HG03460 (cell line): ENCODE measurements at regions not wholly inside any gene's neighbourhood (a gene's known extent, or its start where the extent isn't known, plus 50 kb on each side); places are given as distances from the start of the nearest gene placed in this dataset.
"Not testable (repeated sequence)": the region's sequence is repeated elsewhere in the genome, so short reads cannot be mapped to it uniquely, and the experiment has no call there.

Experiments used
- ATAC-seq: cut with Tn5 transposase; IDR thresholded peaks from one replicate; pipeline ENCODE4 v1.9.1; 2021; ENCODE audit not compliant: unreplicated experiment

DNA sequence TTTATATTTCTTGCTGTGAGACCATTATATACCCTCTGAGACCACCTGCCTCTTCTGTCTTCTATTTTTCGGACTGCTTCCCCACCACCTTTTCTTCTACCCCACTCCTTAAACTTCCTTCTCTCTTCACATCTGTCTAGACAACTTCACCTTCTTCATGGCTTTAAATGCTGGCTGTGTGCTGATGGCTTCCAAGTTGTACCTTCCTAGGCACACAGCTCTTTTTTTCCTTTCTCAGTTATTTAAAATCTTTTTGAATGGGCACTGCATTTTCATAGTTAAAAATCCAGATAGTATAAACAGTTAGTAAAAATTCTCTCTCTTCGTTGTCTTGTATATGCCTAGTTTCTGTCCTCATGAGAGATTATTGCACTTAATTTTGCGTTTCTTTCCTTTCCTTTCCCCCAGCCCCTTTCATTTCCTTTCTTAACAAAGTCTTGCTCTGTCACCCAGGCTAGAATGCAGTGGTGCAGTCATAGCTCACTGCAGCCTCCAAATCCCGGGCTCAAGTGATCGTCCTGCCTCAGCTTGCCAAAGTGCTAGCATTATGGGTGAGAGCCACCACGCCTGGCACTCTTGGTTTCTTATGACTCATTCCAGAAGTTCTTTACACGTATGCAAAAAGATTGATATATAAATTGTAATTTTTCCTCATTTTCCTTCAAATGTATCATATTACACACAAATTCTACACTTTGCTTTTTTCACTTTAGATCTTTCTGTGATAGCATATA is 114.3 kb downstream of the NPIPB5 start:
- ATAC-seq, result no peak

DNA sequence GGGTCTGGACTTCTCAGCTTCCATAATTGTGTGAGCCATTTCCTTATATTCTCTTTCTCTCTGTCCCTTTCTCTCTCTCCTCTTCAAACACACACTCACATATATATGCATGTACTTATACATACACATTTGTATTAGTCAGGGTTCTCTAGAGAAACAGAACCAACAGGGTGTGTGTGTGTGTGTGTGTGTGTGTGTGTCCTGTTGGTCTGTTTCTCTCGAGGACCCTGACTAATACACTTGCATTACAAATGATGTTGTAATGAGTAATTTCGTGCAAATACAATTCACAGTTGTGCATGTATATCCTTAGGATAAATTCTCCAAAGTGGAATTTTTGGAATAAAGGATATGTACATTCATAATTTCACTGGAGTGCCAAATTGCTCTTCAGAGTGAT is 115.3 kb downstream of the NPIPB5 start:
- ATAC-seq, result no peak

DNA sequence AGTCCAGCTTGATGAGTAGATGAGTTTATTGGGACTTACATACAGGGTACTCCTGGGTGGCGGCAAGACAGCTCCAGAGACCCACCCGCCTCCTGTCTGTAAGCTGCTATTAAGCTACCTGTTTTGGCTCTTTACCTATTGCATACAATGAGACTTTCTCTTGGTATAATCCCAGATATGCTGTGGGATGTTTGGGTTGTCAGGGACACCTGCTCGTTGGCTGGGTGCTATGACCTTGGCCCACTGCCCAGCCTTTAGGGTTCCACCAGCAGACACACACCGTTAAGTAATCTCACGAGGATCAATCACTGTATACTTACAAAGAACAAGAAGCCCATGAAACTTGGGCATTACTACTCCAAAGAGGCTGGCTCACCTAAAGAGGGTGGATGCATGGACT is 116.4 kb downstream of the NPIPB5 start:
- no peak for ATAC-seq

DNA sequence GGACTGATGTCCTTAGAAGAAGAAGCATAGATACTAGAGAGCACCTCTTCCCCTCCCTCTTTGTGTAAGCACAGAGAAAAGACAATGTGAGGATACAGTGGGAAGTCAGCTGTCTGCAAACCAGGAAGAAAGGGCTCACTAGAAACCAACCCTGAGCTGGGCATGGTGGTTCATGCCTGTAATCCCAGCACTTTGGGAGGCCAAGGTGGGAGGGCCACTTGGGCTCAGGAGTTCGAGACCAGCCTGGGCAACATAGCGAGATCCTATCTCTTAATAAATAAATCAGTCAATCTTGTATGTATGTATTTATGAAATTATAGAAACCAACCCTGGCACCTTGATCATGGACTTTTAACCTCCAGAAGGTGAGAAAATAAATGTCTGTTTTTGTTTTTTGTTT is 118.3 kb downstream of the NPIPB5 start:
- no peak for ATAC-seq

DNA sequence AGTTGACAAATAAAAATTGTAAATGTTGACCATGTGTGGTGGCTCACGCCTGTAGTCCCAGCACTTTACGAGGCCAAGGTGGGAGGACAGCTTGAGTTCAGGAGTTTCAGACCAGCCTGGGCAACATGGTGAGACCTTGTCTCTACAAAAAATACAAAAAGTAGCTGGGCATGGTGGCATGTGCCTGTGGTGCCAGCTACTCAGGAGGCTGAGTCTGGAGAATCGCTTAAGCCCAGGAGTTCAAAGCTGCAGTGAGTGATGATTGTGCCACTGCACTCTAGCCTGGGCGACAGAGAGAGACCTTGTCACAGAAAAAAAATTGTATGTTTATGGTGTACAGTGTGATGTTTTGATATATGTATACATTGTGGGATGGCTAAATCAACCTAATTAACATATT is 119.6 kb downstream of the NPIPB5 start:
- no peak for ATAC-seq

DNA sequence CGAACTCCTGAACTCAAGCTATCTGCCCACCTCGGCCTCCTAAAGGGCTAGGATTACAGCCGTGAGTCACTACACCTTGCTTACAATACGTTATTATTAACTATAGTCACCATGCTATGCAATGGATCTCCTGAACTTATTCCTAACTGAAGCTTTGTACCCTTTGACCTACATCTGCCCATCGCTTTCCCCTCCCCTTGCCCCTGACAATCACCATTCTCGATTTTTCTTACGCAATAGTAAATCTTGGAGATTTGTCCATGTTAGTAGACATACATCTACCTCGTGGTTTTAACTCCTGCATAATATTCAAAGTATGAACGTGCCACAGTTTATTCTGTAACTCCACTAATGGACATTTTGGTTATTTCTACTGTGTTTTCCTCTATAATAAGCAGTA is 120.6 kb downstream of the NPIPB5 start:
- no peak for ATAC-seq

DNA sequence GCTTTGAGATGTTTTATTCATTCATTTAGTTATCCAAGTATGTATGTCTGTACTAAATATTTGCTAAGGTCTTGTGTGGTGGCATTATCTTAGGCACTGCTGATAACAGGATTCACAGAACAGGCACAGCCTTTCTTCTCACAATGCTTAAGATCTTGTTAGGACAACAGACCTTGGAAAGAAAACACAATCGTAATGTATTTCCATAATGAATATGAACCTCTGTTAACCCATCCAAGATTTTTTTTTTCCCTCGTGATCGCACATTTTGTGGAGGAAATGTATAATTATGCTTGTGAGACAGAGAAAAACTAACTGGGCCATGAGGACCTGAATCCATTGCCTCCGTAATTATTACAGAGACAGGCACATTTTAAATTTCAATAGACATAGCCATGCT is 121.9 kb downstream of the NPIPB5 start:
- ATAC-seq, result no peak

DNA sequence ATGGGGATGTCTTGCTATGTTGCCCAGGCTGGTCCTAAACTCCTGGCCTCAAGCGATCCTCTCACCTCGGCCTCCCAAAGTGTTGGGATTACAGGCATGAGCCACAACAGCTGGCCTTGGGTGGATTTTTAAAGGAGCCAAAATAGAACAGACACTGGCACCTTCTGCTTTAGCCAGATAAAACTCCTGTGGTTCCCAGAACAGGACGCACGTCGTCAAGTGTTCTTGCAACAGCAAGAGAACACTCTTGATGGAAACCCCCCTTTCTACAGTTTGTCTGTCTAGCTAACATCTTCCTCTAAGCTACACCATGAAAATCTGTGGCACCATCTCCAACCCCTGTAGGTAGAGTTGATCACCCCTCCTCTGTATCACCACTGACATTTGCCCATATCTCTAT is 122.6 kb downstream of the NPIPB5 start:
- no peak for ATAC-seq

DNA sequence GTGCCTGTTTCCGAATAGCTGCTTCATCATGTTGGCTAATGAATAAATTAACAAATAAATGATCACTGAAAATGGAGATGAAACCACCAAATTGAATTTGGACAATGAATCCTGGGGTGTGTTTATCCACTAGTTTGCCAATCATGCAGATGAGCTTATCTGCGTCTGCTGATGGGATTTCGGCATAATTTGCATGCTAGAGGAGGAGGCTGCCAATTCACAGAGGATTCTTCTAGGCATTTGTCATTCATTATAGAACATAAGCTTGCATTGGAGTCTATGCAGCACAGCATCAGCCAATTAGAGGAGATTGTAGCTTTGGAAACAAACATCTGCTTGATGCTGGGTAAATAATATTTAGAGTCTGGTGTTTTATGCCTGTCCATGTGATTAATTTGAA is 123.1 kb downstream of the NPIPB5 start:
- no peak for ATAC-seq

DNA sequence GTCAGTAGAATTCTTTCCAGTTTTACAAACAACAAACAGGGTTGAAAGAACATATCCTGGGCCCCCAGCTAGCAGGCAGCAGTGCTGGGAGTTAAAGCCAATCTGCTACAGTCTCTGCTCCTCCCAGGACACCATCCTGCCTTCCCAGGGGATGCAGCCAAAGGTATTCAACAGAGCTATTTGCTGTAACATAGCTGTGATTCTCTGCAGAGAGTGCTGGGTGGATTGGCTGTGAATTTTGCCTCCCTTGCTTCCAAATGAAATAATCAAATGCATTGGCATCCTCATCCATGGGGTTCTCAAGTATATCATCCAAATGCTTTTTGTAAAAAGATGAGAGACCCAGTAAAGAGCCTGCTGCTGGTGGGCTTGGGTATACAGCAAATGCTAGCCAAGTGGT is 124.3 kb downstream of the NPIPB5 start:
- ATAC-seq, result no peak

DNA sequence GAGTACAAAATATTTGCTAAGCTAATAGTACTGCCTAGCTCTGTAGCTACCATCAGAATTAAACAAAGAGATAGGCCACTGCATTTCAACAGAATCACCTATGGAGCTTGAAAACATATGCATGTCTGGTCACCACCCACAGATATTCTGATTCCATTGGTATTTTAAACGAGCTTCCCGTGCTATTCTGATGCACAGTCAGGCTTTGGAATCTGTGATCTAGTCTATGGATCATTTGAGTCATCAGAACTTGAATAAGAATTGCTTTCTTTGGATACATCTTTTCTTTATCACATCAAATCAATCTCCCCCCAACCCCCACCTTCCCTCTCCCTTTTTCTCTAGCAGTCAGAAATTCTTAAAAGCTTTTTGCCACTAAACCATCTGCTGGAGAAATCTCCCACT is 124.7 kb downstream of the NPIPB5 start:
- ATAC-seq, result no peak

DNA sequence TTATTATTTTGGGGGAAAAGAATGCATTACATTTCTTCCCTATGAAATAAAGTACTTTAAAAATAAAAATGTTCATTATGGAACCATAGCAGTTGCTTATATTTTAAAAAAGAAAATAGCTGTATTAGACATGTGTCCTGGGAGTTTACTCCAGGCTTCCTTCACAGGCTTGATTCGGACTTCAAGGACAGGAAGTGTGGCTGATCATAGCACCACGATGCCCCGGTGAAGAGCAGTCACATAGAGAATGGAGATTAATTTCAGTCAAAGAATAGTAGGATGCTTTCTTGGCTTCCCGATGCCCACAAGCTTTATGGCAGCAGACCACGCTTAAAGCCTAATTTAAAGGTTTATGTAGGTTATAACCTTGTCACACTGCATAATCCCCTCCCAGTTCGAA is 125.1 kb downstream of the NPIPB5 start:
- no peak for ATAC-seq

DNA sequence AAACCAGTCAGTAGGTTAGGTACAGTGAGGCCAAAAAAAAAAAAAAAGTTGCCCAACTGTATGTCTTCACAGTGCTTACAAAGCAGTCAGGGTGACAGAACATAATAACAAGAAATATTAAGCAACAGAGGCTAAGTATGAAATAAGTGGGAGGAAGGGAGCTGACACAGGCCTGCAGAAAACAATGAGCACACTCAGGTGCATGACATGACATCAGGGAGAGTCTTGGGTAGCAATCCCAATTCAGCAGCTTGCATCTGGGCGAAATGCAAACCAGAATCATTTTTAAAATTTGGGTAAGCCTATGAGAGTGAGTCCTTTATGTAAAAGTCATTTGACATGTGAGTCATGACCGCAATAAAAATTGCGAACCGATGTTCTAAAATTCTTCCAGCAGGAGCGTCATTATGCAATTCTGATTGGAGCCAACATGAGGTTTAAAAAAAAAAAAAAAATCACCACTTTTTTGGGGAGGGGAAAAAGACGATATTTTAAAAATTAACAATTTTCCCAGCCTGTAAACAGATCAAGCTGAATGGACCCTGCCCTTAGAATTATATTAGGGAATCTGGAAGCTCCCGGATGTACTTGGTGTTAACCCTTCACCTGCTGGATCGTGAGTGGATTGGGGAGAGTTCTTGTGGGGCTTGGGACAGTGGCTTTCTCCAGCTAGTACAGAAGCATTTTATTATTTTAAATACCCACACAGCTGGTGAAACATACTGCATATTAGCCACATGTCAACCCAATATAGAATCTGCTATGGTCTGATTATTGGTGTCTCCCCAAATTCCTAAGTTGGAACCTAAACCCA is 127.9 kb downstream of the NPIPB5 start:
- ATAC-seq, result no peak

DNA sequence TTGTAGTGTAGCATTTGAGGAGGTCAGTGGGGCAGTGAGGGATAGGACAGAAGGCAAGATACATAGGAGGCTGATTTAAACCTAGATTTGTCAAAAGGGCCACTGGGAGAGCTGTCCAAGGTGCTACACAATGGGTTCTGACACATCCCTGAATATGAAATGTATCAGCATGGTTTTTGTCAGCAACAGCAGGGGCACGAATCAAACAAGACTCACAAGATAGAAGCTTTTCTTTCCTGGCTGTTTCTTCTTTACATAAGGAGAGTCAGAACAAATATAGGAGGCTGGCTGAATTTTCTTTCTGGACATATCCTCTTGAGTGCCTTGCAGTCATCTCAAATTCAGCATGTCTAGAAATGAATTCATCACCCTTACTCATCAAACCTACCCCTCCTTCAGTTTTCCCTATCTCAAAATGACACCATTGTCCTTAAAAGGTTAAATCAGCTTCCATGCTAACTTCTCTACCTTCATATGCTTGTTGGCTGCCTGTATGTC is 130.5 kb downstream of the NPIPB5 start:
- no peak for ATAC-seq

DNA sequence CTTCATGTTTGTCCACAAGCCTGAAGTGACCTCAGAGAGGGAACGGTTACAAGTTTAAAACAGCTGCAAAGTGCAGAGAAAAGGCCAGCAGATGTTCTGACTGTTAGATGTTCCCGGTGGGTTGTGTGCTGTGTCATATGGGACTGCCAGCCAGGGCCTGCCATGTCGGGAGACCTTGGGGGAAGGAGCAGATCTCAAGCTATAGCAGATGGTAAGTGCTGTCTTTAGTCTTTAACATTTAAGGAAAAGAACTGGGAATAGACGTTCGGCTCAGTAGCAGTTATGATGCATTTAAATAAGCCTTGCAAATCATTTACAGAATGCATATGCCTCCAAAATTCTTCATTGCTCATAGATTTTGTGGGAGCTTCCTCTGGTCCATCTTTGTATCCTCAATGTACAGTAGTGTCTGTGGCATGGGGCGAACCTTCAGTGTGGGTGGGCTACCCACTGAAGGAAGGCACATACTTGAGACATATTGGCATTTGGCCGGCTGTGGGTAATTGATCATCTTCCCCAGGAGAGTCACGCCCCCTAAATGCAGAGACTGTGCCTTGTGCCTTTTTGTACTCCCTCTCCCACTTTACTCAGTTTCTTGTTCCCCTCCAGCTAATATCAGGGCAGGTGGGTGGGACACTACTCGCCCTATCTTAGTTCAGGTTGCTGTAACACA is 131.9 kb downstream of the NPIPB5 start:
- no peak for ATAC-seq

DNA sequence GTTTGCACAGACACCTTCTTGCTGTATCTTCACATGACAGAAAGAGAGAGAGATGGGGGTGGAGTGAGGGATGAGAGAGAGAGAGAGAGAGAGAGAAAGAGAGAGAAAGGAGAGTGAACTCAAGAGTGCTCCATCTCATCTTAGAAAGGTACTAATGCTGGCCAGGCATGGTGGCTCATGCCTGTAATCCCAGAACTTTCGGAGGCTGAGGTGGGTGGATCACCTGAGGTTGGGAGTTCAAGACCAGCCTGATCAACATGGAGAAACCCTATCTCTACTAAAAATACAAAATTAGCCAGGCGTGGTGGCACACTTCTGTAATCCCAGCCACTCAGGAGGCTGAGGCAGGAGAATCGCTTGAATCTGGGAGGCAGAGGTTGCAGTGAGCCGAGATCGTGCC is 132.5 kb downstream of the NPIPB5 start:
- not testable (repeated sequence) for ATAC-seq

DNA sequence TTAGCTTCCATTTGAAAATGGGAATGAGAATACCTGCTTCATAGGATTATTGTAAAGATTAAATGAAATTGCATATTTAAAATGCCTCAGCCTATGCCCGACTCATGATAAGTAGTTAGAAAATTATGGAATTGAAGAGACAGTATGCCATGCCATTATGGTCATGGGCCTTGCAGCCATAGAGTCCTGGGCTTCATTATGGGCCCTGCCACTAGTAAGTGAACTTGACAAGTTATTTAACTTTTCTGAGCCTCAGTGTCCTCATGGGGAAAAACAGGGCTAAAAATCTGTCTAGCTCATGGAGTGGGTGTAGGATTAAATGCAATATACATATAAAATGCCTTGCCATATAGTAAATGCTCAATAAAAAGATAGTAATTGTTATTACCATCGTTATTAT is 133.2 kb downstream of the NPIPB5 start:
- ATAC-seq, result no peak

DNA sequence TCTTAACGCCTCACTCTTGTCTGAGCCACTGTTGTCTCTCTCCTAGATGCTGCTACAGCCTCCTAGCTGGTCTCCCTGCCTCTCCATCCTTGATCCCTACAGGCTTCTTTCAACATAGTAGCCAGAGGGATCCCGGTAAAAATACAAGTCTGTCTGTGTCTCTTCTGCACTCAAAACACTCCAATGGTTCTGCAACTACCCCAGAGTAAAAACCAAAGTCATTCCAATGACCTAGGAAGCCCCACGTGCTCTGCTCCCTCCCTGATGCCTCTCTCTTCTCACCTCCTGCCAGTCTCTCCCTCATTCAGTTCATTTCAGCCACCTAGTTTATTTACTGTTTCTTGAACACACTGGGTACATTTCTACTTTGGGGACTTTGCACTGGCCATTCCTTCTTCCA is 135.2 kb downstream of the NPIPB5 start:
- ATAC-seq, result no peak

DNA sequence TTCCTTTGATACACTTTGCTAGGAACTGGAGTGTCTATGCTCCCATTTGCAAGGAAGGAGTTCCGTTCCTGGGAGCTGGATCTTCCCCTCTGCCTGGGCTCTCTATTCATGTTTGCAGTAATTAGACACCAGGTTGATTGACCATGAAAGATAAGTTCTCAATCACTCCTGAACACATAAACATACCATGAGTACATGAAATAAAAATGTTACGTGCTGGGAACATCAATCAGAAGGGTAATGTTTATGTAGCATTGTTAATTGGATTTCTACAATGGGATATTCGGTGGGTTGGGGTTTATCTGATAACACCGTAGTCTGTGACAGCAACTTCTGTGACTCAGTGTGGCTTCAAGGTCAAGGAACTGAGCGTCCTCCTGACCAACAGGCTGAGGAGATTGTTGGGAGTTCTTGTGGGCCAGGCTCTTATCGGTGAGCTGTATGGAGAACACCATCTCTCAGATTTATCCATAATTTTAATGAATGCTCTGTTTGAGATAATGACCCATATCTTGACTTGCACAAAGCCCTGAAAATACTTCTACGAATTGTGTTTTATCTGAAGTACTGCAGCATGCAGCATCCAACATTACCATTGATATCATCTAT is 136.4 kb downstream of the NPIPB5 start:
- ATAC-seq, result no peak

DNA sequence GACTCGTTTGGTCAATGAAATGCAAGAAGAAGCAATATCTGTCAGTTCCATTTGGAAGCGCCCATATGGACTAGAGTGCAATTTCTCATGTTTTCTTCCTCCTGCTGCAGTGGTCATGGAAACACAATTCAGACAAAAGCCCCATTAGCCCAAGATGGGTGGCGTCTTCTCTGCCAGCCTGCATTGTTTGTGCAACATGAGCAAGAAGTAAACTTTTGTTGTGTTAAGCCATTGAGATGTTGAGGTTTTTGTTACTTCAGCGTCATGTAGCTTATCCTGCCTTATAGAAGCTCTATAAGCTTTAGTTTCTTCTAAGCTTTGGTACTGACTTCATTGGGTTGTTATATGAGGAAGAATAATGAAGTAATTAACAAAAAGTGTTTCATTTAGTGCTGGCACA is 137.4 kb downstream of the NPIPB5 start:
- no peak for ATAC-seq

DNA sequence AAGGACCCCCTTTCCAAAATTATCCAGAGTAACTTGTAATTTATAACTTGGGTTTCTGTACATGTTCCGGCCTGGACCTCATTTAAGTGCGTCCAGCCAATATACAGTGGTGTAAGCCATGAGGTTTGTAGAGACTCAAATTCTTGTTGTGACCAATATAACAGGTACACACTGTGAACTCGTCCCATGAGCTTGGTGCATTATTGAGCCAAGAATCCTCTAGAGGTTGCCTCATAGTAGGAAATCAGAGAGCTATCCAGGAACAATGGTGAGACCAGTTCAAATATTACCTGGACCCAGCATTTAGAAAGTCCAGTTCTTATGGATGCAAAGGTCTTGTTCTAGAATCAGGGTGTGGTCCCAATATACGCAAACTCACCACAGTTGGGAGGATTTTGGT is 138.2 kb downstream of the NPIPB5 start:
- no peak for ATAC-seq
